Caco-2 (cell line): ENCODE measurements at regions not wholly inside any gene's neighbourhood (a gene's known extent, or its start where the extent isn't known, plus 50 kb on each side); places are given as distances from the start of the nearest gene placed in this dataset.

Experiments
- BruUV-seq: library from RNA; stranded (reverse); fragments of 400-500 nt; replicated peaks from 2 replicates; lab custom pipeline; 2021; lab: Mats Ljungman, UMichigan
- CTCF ChIA-PET: fragments of 300-600 bp; sonication (Branson Sonifier 250); formaldehyde crosslinking; loops from one replicate; lab custom pipeline; 2022; ENCODE audit warnings: antibody characterized with exemption; lab: Charles Lee
- POLR2A ChIA-PET: fragments of 300-600 bp; sonication (Branson Sonifier 250); formaldehyde crosslinking; loops from one replicate; lab custom pipeline; 2022; ENCODE audit warnings: antibody characterized with exemption; lab: Charles Lee
- DNase-seq, 2 experiments: peaks; one replicate each; pipeline versions ENCODE4 v3.0.0 to v3.0.0-alpha.2; 2020 to 2022
- H3K27me3 ChIP-seq: replicated peaks from 2 replicates; pipeline ENCODE4 v1.6.0; 2011; ENCODE audit warnings: low read length; ENCODE audit not compliant: control insufficient read depth, insufficient read depth
- H3K36me3 ChIP-seq: 2 replicates; pipeline ENCODE4 v1.5.1; 2011; ENCODE audit warnings: low read length; ENCODE audit not compliant: control insufficient read depth, insufficient read depth
- H3K4me1 ChIP-seq: fragments of 250-450 bp; sonication (Bioruptor Pico); 2 replicates; pipeline ENCODE4 v1.5.1; 2020; ENCODE audit warnings: mild to moderate bottlenecking
- H3K4me3 ChIP-seq: 2 replicates; pipeline ENCODE4 v1.5.1; 2011; ENCODE audit warnings: low read depth, mild to moderate bottlenecking, control low read depth, low read length
- H3K9me3 ChIP-seq: fragments of 250-450 bp; sonication (Bioruptor Pico); 2 replicates; pipeline ENCODE4 v1.5.1; 2020; ENCODE audit warnings: mild to moderate bottlenecking, moderate library complexity
- H3K27ac Mint-ChIP-seq: one replicate; pipeline ENCODE4 v1.8.0; 2022; ENCODE audit warnings: mixed read lengths; ENCODE audit not compliant: unreplicated experiment
- H3K27me3 Mint-ChIP-seq: one replicate; pipeline ENCODE4 v1.8.0; 2022; ENCODE audit warnings: mixed read lengths; ENCODE audit not compliant: insufficient read depth, unreplicated experiment
- H3K36me3 Mint-ChIP-seq: one replicate; pipeline ENCODE4 v1.8.0; 2022; ENCODE audit warnings: mild to moderate bottlenecking, mixed read lengths; ENCODE audit not compliant: insufficient read depth, unreplicated experiment
- H3K4me1 Mint-ChIP-seq: one replicate; pipeline ENCODE4 v1.8.0; 2022; ENCODE audit warnings: low read depth, mixed read lengths; ENCODE audit not compliant: unreplicated experiment
- H3K4me3 Mint-ChIP-seq: one replicate; pipeline ENCODE4 v1.8.0; 2022; ENCODE audit warnings: mild to moderate bottlenecking, moderate library complexity, mixed read lengths; ENCODE audit not compliant: unreplicated experiment
- H3K9me3 Mint-ChIP-seq: one replicate; pipeline ENCODE4 v1.8.0; 2022; ENCODE audit warnings: mixed read lengths; ENCODE audit not compliant: unreplicated experiment
- CTCF ChIP-seq, 2 experiments: fragments of 200-600 bp in 1 of 2; IDR thresholded peaks; 1 replicate in 1 of 2; 2 replicates in 1 of 2; pipeline versions ENCODE4 v1.5.1 to v1.8.0; 2011 to 2022; ENCODE audit warnings: antibody characterized with exemption in 1 of 2, control low read depth in 1 of 2, inconsistent platforms in 1 of 2, low read depth in 1 of 2, low read length in 1 of 2, mild to moderate bottlenecking in 1 of 2, moderate library complexity in 1 of 2; ENCODE audit not compliant: insufficient read depth in 1 of 2, severe bottlenecking in 1 of 2, unreplicated experiment in 1 of 2
- intact Hi-C: fragments of 100-400 bp; cut with micrococcal nuclease; formaldehyde crosslinking; loops from one replicate; pipeline ENCODE4 v1.10.0; 2022; ENCODE audit not compliant: unreplicated experiment

GRCh38 chr1:47703981-47704596, 266.2 kb downstream of the FOXD2 start:
- H3K4me3 Mint-ChIP-seq: no peak overlapping the region
- no peaks in the 10 kb centered on the region for H3K27me3 Mint-ChIP-seq
- DNase-seq: no peak
- no peaks in the 10 kb centered on the region for H3K9me3 Mint-ChIP-seq
- POLR2A ChIA-PET: no interaction called here
- no peak overlapping the region for H3K4me3 ChIP-seq
- BruUV-seq: no TSS peak
- H3K4me1 Mint-ChIP-seq: no peaks in the 10 kb centered on the region
- no peak overlapping the region for H3K27ac Mint-ChIP-seq
- no peaks in the 10 kb centered on the region for H3K9me3 ChIP-seq
- TF ChIP-seq CTCF (IDR thresholded peaks at IDR 0.05; ENCODE audit: insufficient read depth in 1 of 2, low read depth in 1 of 2, low read length in 1 of 2, severe bottlenecking in 1 of 2, unreplicated experiment in 1 of 2): peak in 1 of 2 experiments; percentile 12
- H3K36me3 ChIP-seq: no peaks in the 10 kb centered on the region
- CTCF ChIA-PET: interaction anchor here (2.1 to 2.2 kb wide), 2 partner anchors 22 to 266 kb away, joined by 6 to 11 read pairs; partner anchors contain the start of gene FOXD2
- H3K36me3 Mint-ChIP-seq: no peaks in the 10 kb centered on the region
- no peaks in the 10 kb centered on the region for H3K27me3 ChIP-seq
- intact Hi-C loops: no loop called here
- H3K4me1 ChIP-seq: no peaks in the 10 kb centered on the region

GRCh38 chr1:47705517-47706130, 267.8 kb downstream of the FOXD2 start:
- Histone ChIP-seq H3K4me1 (0 out of 2 replicates have a peak, but pooled peaks cover 5% of the 10 kb centered on the region), H3K27me3 (no peaks in the 10 kb centered on the region), H3K4me3 (no peak overlapping the region), H3K9me3 (no peaks in the 10 kb centered on the region), H3K36me3 (no peaks in the 10 kb centered on the region)
- no peaks in the 10 kb centered on the region for H3K4me1 Mint-ChIP-seq
- intact Hi-C loops: no loop called here
- no peaks in the 10 kb centered on the region for H3K27me3 Mint-ChIP-seq
- H3K36me3 Mint-ChIP-seq: no peaks in the 10 kb centered on the region
- TF ChIP-seq CTCF (IDR thresholded peaks at IDR 0.05; ENCODE audit: insufficient read depth in 1 of 2, low read depth in 1 of 2, low read length in 1 of 2, severe bottlenecking in 1 of 2, unreplicated experiment in 1 of 2): no peak
- no peak overlapping the region for H3K4me3 Mint-ChIP-seq
- H3K27ac Mint-ChIP-seq: no peak overlapping the region
- no peaks in the 10 kb centered on the region for H3K9me3 Mint-ChIP-seq
- no TSS peak for BruUV-seq
- DNase-seq: no peak
- POLR2A ChIA-PET: no interaction called here
- CTCF ChIA-PET: interaction anchor here (2.2 kb wide), 1 partner anchor 268 kb away, joined by 11 read pairs; the partner anchor contains the start of gene FOXD2

GRCh38 chr1:47707503-47707902, 269.7 kb downstream of the FOXD2 start:
- Histone ChIP-seq H3K9me3 (no peaks in the 10 kb centered on the region), H3K4me1 (0 out of 2 replicates have a peak, but pooled peaks cover 7% of the 10 kb centered on the region), H3K27me3 (no peaks in the 10 kb centered on the region), H3K4me3 (no peak overlapping the region), H3K36me3 (no peaks in the 10 kb centered on the region)
- no peak for TF ChIP-seq CTCF (IDR thresholded peaks at IDR 0.05; ENCODE audit: insufficient read depth in 1 of 2, low read depth in 1 of 2, low read length in 1 of 2, severe bottlenecking in 1 of 2, unreplicated experiment in 1 of 2)
- intact Hi-C loops: no loop called here
- Mint-ChIP-seq H3K4me1 (no peaks in the 10 kb centered on the region), H3K9me3 (no peaks in the 10 kb centered on the region), H3K36me3 (no peaks in the 10 kb centered on the region), H3K4me3 (no peak overlapping the region), H3K27ac (no peak overlapping the region), H3K27me3 (no peaks in the 10 kb centered on the region)
- BruUV-seq: no TSS peak
- ChIA-PET CTCF (interaction anchor here (3.4 kb wide), 1 partner anchor 270 kb away, joined by 48 read pairs; the partner anchor contains the start of gene FOXD2), POLR2A (no interaction called here)
- no peak for DNase-seq
